Globus pallidus (tissue), 1 donor: ENCODE measurements at regions not wholly inside any gene's neighbourhood (a gene's known extent, or its start where the extent isn't known, plus 50 kb on each side); places are given as distances from the start of the nearest gene placed in this dataset.

Experiments
- DNase-seq: peaks from one replicate; pipeline ENCODE4 v3.0.0-alpha.2; 2015; ENCODE audit warnings: low spot score

DNA sequence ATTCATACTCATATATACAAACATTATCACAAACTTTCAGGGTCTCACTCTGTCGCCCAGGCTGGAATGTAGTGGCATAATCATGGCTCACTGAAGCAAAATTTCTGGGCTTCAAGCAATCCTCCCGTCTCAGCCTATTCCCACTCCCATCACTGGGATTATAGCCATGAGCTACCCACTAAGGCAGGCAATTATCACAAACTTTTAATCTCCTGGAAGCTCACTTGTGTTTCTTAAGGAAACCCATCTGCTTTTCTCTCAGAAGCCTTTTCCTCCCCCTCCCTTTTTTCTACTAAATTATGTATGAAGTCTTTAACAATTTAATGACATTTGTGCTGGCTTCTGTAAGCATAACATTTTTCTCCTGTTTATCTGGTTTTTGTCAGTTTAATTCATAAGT lies 170.5 kb downstream of the AREG start:
- no peak for DNase-seq

DNA sequence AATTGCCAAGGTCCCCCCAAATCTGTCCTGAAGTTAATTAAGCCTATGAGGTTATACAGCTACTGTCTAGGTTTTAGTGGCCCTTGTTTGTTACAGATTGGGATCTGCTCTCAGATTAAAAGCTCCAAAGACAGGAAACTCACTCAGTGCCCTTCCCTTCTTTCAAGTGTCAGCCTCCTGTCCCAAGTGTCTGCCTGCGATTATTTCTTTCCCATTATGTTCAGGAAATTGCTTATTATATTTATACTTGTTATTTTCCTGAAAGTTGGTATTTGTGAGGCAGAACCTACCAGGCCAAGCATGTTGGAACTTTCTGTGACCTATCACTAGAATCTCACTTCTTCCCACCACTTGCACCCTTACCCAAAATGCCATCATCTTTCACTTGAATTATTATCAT lies 173.2 kb downstream of the AREG start:
- DNase-seq = no peak

DNA sequence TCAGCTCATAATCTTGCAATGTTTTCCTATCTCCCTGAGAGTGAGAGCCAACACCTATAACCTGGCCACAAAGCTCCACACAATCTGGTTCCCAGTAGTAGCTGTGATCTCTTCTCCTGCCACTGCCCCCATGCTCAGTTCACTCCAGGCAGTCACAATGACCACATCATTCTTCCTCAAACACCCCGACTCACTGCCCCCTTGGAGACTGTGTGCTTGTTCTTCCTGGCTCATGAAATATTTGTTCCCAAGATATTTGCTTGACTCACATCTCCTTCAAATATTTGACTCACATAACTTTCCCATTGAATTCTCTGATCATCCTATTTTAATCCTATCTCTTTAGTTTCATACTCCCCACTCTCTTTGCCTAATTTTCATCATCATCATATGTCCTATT lies 173.7 kb downstream of the AREG start:
- no peak for DNase-seq

DNA sequence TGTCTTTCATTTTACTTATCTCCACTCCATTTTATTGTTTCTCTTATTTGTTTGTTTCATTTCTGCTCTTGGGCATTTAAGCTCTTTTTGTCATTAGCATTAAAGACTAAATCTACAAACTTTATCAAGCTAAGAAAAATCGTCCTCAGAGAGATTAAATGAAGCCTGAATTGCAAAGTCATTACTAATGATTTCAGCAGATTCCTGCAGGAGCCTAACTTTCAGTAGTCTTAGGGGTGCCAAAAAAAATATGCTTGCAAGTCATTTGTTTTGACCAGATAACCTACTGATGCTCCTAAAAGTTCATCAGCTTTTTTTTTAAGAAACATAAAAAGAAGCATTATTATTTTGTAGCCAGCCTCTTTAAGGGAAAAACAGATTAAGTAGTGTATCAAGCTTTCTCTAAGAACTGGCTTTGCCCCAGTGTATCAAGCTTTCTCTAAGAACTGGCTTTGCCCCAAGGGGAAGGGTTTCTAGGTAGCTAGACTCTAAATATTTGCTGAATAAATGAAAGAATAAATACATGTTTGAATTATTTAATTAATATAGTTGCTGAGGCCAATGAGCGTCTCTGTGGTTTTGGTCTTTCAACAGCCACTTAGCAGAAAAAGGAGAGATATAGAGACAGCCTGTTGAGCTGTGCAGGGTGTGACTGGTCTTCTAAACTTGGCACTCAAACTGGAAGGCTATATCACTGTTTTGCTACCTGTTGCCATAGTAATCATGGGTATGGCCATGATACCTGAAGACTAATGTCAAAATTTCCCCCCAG lies 174.2 kb downstream of the BTC start:
- no peak for DNase-seq

DNA sequence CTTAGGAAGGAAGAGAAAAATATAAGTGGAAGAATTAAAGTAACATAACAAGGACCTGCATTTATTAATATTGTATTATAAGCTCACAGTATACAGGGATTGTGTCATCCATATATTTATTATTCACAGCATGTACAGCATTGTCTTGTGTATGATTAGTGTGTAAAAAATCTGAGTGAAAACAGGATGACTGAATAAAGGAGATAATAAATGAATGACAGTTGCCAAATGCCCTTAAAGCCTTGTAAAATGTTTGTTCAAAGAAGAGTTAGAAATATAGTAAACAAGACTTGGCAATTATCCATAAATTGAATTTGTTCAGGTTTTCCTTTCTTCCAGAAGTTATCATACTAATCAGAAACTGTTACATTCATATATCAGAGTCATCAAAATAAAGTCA lies 172.7 kb downstream of the BTC start:
- DNase-seq = no peak

DNA sequence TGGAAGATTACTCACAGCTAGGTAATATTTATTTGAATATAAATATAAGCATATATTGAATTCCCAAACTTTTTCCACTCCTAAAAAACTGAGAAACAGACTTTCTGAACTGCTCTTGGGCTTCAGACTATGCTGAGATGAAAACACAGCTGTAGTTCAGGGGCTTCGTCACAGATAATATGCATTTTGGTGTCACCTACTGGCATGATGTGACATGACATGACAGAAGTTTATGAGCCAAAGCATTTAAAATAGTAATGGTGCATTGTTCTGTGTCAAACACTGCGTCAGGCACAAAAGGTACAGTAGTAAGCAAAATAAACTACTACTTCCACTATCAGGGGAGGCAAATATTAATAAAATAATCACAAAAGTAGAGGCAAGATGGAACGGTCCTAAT lies 171.3 kb downstream of the BTC start:
- no peak for DNase-seq

DNA sequence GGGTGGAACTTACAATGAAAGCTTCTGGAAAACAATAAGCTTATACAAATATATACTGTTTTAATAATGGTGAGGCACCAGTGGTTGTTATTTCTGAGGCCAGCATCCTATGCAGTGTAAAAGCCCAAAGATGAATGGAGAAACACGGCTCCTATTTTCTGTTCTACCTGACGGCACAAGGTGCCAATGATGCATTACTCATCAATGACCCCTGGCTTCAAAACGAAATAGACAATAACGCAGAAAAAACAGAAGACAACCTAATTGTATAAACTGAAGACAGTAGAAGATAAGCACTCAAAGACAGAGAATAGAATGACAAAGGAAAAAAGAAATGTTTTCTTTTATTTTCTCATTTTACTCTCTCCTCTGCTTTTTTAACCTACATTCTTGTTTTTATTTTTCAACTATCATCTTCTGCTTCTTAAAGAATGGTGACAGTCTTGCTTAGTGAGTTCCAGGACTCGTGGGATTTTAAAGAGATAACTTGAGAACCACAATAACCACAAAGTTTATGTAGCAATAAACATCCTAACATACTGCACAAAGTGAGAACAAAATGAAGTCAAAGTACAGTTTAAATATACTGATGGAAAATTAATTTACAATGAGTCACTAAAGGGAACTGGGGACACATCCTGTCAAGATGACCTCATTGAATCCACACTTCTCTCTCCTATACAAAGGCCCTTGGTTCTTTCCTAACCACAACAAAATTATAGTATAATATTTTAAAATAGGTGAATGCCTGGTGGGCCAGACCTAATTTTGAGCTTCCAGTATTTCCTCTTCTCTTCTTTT lies 169.8 kb downstream of the BTC start:
- no peak for DNase-seq

DNA sequence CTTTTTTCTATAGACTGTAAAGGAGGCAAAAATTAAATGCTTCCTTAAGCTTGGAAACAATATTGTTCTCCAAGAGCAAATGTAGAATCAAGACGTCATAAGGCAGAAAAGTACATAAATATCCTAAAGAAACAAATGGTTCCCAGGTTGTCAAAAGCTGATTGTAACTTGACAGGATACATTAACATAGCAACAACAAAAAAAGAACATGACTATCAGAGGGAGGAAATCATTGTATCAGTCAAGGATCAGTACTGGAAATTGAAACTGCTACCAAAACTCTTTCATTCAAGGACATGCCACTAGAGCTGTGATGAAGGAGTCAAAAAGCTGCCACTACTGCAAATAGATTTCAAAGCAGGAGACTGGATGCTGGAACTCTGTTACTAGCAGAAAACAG lies 168.3 kb downstream of the BTC start:
- DNase-seq = no peak

DNA sequence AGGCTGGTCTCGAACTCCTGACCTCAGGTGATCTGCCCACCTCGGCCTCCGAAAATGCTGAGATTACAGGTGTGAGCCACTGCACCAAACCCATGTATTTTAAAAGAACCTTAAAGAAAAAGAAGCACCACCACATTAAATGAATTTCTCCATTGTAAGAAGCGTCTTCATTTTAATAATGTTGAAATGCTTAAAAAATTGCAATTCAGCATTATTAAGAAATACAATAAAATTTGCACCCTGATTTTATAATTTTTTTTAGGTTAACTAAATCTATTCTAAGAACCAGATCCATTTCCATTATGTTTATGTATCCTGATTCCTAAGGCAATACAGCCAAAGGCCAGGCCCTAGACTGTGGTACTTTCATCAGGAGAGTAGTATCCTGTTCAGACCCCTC lies 167.2 kb downstream of the BTC start:
- no peak for DNase-seq

DNA sequence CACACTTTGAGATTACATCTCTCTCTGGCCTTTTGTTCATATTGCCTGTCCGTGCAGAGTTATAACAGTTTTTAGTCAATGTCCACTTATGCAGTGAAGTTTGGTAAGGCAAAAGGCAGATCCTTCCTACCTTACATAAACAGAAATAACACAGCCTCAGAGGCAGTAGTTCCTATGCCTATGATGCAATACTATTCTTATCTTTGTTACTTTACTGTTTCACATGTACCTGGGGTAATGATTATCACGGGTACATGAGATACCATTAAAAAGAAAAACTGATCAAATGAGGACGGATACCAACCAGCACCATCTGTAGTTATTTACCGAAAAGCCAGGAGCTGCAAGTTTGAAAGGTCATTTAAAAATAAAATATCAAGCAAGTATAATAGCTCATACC lies 166.8 kb downstream of the BTC start:
- no peak for DNase-seq

DNA sequence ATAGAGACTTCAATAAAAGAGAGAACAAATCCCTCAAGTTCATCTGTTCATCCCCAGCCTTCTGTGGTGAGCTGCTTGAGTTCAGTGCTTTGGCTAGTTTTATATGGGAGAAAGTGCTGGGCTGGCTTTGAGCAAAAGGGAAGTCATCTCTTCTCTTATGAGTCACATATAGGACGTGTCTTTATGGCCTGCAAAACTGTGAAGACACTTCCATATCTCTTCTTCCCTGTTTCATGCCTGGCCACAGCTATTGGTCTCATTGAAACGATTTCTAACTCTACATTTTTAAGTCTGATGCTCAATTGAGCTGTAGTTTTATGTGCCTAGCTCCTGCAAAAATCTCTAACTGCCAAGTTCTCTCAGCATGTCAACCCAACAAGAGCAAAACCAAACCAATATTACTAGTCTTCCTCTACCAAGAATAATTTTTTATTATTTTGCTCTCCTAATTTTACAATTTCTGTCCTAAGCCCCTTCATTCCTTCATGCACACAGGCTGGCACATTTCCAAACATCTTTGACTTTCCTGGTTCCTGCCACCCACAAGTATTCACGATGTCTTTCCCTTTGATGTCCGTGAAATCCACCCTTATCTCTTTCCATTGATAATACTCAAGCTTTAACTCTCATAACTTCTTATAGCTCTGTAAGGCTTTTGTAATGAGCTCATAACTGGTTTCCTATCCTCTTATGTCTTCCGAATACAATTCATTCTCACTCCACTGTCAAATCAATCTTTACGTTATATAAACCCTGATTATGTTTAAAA lies 165.3 kb downstream of the BTC start:
- DNase-seq = peak; percentile 8

DNA sequence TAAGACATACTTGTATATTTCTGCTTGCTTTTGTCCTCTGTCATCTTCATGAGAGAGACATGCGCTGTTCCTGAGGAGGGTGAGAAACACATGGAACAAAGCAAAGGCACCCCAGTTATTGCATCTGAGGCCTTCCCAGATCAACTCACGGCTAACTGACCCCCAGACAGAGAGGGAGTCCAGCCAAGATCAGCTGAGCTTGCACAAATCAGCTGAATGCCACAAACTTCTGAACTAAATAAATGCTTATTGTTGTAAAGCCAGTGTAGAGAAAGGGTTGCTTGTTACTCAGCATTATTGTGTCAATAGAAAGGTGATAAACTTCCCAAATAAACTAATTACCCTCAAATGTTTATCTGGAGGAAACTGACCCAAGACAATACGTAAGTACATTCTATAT lies 163.8 kb downstream of the BTC start:
- no peak for DNase-seq

DNA sequence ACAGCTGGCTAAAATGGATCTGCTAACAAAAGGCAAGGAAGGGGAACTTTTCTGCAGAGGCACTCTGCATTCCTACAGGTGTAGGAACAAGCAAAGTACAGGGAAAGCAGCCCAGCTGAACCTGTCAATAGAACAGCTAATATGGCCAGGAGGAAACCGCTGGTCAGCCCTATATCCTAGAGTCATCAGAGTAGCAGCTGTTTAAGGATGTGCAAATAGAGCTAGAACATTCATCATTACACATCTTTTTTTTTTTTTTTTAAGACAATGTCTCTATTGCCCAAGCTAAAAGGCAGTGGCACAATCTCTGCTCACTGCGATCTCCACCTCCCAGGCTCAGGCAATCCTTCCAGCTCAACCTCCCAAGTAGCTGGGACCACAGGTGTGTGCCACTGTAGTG lies 163.0 kb downstream of the BTC start:
- DNase-seq = no peak

DNA sequence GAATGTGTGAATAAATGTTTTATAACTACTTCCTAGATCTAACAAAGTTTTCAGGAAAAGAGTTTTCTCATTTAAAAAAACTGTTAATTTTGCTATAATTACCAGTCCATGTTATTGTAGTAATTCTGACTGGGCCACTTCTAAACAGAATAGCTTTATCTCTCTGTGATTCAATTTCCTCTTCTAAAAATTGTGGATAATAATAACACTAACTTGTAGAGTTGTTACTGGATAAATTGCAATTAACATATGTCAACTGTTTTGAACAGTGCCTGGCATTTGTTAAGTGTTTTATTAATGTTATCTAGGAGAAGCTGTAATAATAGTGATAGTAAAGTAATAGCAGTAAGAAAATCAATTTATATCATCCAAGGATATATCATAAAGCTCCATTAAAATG lies 162.3 kb downstream of the BTC start:
- no peak for DNase-seq

DNA sequence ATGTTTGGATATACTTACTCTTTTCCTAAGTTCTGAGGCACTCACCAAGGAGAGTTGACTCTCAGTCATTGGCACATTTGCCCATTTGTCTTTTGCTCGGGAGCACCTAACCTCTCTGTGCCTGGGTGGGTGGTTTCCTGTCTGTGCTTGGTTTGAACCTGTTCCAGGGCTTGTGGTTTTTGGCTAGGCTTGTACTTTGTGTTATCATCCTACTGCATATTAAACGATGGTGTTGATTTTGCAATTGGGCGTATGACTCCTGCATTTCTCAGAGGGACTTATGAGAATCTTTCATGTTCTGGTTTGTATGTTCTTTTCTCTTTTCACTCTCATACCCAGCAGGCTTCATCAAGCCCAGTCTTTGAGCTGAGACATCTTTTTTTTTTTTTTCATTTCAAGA lies 161.7 kb downstream of the BTC start:
- no peak for DNase-seq

DNA sequence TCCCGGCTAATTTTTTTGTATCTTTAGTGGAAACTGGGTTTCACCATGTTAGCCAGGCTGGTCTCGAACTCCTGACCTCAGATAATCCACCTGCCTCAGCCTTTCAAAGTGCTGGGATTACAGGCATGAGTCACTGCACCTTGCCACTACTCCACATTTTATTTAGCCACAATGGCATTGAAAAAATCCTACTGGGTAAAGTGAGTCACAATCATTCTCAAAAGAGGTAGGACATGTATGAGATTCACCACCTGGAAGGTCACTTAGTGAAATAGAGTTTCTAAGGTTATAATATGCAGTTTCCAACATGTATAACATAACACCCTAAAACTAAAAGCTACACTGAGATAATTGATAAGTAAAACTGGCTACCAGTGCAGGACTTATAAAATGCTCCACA lies 159.2 kb downstream of the BTC start:
- no peak for DNase-seq

DNA sequence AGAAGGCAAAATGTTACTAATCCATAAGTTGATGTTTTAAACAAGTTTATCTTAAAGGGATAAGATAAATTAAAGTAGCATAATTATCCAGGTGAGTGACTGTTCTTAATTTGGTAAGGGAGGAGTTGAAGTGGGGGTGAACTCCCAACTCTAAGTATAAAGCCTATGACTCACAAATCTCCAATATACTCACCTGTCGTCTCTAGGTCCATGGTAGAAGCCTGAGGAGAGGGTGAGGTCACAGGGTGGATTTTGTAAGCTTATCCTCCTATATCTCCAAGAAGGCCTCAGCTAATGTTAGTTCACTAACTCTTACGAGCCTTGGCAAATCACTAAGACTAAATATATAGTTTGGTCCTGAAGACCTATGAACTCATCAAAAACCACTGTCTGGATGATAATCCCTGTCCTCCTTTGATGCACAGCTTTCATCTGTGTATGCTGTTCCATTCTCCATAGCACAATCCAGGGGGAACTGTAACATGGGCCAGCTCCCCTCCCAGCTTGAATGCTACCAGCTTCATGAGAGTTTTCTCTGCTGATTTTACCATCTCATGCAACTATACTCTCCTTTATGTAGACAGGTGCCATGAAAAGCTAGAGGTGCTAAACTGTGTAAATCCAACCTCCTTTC lies 158.7 kb downstream of the BTC start:
- no peak for DNase-seq

DNA sequence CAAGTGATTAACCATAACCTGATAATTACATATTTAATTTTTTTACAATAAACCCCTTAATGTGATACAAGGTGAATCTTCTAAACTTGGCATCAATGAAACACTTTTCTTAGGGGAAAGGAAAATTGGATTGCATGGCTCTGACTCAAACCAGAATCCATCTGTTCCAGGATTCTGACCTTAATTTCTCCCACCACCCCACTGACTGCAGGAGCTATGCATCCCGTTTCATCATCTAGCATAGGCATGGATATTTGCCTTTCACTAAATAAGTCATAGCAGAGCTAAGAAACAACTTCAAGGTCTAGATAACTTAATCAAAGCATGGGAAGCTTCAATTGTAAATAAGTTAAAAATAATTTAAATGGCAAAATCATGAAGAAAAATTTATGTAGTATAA lies 156.3 kb downstream of the BTC start:
- no peak for DNase-seq

DNA sequence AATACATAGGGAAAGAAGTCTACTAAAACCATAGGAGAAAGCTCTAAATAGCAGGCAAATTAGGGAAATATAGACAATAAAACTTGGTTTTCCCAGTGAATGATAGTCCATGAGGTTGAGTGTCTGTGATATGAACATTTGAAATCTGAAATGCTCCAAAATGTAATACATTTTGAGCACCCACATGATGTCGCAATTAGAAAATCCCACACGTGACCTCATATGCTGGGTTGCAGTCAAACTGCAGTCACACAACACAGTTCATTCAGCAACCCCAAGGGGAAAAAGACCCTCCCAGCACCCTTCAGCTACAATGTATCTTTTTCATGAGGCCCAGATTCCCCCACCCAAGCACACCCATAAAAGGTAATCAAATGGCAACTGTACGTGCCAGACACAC lies 155.6 kb downstream of the BTC start:
- DNase-seq = no peak

DNA sequence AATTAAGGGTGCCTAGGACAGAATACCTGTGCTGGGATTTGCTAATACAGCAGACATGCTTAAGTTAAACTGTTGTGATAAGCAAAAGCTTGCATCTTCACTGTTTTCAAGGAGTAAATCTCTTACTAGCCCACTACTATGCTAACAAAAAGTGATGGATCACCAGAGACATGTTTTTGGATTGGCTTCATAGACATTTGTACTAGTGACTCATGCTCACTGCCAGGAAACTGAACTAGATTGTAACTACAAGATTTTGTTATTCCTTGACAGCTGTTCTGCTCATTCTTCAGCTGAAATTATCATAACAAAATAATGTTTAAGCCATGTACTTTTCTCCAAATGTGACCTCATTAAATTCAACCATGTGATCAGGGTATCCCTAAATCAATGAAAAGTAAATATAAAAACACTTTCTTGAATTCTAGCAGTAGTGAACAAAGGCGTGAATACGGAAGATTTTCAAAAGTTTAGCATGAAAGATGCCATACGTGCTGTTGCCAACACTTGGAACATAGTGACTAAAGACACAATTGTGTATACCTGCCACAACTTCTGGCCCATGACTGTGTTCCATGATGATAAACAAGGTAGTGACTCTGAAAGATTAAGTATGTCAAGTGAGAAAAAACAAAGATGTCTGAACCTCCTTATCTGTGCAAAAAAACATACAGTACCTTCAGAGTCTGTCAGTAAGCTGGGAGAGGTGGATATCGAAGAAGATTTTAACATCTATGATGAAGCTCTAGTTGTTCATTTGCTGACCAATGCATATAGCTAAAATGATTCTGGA lies 154.0 kb downstream of the BTC start:
- no peak for DNase-seq

DNA sequence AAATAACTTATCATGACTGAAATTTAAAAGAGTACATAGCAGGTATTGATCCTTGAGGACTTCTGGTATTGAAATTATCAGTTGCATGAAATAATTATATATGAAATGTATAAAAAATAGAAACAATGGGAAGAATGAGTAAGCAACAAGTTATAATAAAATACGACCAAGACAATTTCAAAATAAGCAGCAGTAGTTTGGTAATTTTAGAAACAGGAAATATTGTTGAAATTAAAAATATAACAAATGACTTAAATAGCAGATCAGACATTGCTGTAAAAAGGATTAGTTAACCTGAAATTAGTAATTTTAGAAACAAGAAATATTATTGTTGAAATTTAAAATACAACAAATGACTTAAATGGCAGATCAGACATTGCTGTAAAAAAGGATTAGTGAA lies 152.3 kb downstream of the BTC start:
- DNase-seq = no peak

DNA sequence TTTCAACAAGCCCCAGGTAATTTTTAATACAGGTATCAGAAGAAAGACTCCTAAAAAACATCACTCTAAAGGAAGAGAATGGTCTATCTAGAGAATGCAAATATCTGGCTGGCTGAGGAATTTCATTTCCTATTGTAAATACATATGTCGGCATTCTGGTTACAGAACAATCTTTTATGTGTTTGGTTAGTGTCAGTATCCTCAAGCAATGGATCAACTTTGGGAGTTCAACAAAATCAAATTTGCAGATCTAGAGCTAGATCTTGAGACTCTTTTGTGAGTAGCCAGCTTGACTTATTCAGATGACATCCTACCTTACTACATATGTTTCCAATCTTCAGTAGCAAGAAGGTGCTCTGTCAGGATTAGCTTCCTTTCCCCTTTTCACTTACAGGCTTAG lies 145.1 kb downstream of the BTC start:
- no peak for DNase-seq
